CD4-positive, alpha-beta T cell treated with Interleukin-12 subunit alpha and Interleukin-12 subunit beta, for 1 hour (primary cell): ENCODE measurements at regions not wholly inside any gene's neighbourhood (a gene's known extent, or its start where the extent isn't known, plus 50 kb on each side); places are given as distances from the start of the nearest gene placed in this dataset.
A peak's percentile ranks its signal among the peaks of the same experiment; 100 is the strongest.

ENCODE experiments used
- DNase-seq: peaks from one replicate; pipeline ENCODE4 v3.0.0-alpha.2; 2020

DNA sequence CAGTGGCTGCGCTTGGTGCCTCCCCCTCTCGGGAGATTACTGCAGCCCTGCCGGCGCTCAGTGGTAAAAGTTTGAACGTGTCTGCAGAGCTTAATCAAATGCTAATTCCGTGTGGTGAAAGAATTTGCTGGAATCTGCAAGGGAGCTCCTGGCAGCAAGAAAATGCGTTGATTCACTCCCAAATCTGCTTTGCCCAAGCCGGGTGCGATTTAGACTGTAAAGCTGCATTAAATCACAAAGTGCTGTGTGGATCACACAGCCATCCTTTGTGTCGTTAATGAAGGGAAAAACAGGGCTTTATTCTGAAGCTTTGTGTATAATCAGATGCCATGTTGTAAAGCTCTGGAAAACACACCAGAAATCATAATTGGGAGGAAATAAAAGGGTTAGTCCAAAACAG lies 444.1 kb downstream of the BCOR start:
- DNase-seq = no peak

DNA sequence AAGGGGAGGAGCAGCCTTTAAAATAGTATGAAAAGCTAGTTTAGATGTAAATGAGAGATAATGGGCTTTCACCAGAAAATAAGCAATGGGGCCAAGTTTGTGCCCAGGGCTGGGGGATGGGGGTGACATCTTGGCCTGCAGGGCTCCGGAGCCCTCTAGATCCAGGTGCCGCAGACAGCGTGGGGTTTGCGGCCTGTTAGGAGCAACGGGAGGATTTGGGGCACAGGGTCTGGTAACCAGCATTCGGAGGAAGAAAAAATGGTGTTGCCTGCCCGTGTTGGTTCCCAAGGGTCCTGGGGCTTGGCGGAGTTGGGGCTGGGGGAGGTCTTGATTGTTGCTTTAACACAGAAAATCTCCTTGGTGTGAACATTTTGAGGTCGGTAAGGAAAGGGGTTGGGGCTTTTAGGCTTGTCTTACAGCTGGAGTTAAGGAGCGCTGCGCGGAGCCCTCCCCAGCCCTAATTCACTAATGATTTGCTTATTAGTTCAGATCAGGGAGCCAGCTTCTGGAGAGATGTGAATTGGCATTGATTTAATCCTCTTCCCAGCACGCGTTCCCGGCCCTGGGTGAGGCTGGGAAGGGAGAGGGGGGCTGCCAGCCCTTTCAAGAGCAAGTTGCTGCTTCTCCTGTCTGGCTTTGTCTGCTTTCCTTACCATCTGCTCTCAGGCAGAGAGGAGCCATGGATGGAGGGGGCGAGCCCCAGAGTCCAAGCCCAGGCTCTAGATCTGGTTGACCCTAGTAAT lies 443.4 kb downstream of the BCOR start:
- DNase-seq = no peak

DNA sequence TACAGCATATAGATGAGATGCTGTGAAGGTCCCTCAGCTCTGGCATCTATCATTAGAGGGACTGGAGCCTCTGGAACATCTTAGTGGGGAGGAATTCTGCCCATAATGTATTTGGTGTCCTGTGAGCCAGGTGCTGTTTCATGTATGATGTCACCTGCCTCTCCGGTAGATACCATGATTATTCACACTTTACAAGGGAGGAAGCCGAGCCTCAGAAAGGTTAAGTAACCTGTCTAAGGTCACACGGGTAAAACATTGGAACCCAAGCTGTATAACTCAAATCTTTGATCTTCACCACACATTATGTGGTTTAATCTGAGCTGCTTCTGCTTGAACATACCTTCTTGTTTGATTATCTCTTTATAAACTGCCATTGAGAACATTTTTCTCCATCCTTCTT lies 442.8 kb downstream of the BCOR start:
- peak; percentile 1 for DNase-seq

DNA sequence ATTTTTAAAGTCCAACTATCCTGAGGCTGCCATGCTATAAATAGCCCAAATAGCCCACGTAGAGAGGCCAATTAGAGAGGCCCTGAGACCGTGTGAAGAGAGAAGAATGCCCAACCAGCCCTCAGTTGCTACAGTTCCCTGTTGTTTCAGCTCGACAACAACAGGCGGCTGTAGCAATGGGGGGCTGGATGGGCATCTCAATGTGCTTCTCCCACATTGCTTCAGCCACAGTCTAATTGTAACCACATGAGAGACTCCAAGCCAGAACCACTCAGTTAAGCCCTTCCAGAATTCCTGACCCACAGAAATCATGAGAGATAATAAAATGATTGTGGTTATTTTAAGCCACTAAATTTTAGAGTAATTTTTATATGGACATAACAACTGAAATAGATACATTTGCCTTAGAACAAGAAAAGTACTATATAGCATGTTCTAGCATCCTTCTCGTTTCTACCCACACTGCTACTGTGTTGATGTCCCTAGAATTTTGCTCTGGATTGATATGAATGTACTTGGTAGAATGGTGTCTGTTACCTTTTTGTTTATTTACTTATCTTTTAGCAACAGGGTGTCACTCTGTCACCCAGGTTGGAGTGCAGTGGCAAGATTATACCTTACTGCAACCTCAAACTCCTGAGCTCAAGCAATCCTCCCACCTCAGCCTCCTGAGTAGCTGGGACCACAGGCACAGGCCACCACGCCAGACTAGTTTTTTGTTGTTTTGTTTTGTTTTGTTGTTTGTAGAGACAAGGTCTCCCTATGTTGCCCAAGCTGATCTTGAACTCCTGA lies 436.4 kb downstream of the BCOR start:
- DNase-seq = no peak

DNA sequence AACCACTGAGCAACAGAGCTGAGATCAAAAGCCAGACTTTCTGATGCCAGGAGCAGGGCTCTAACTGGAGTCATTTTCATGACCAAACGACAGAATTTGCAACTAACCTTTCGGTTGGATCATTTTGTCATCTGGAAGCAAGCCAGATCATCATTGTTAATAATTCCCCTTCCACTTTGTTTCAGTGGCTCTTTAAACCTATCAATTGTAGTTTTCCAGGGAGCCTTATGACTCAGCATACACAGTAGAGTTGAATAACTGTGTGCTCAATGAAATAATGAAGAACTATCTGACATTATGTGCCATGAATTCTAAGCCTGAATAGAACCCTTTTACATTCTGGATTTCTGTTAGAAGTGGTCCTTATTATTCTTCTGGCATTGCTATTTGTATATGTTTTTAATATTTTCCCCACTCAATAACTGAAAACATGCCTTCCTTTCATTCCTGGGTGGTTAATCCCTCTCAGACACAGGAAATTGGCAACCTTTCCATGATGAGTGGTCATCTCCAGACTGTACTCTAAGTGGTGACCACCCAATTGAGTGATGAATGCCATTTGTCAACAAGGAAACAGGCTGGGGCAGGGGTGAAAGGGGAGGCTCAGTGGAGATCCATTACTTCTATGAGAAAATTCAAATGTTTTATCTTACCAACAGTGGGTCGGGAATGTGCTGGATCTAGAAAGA lies 431.8 kb downstream of the BCOR start:
- DNase-seq = no peak

DNA sequence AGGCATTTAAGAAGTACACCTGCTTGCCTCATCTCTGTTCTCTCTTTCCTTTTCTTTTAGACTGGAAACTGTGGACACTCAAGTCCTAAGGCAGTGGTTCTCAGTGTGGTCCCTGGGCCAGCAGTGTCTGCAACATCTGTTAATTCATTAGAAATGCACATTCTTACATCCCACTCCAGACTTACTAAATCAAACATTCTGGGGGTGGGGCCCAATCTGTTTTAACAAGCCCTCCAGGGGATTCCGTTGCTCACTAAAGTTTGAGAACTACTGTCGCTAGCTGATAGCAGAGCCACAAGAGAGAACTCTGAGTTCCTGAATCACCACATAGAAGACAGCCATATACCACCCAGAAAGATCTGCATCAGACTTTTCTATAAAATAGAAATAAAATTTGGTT lies 430.6 kb downstream of the BCOR start:
- DNase-seq = no peak

DNA sequence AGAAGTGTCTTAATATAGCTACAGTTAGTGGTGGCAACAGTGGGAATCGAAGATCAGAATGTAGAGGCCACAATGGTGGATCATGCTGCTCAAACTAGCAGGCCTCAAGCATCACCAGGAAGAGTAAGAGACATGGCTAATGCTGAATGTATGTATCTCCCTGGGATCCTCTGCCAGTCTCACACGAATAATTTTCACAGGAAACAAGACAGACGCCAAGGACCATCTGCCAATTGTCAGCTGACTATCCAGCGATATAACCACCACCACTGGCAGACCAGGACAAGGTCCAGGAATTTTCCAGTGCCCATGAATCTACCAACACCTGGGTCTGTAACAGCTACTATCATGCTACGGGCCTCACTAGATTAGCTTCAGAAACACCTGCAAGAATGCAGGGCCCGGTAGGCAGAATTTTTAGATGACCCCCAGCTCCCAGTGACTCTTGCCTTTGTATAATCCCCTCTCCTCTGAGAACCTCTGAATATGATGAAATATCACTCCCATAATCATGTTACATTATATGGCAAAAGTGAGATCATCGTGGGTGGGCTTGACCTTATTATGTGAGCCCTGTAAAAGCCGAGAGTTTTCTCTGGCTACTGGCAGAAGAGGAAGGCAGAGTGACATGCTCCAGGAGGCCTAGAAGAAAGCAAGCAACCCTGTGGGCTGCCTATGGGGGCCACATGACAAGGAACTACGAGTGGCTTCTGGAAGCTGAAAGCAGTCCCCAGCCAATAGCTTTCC lies 429.8 kb downstream of the BCOR start:
- no peak for DNase-seq

DNA sequence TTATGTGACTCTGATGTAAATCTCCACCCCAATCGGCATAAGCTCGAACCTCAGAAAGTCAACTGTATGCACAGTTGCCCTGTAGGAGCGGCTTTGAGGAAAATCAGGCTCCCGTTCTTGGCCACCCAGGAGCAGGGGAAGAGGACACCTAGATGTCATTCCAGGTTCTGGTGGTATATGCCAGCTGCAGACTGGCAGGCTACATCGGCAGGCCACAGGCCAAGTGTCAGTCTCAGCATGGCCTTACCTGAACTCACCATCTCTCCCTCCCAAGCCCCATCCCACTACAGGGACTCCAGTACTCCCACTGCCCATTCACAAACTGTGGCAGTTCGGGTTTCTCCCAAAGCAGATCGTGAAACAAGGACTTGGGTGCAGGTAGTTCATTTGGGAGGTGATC lies 428.1 kb downstream of the BCOR start:
- DNase-seq = no peak

DNA sequence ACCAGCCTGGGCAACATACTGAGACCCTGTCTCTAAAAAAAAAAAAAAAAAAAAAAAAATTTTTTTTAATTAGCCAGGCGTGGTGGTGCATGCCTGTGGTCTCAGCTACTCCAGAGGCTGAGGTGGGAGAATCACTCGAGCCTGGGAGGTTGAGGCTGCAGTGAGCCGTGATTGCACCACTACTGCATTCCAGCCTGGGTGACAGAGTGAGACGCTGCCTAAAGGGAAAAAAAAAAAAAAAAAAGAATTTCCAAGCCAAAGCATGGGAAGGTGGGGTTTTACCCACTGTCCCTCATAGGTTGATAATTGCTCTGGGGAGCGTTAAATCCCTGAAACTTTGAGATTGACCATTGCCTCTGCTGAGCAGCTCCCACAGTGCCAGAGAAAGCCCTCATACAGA lies 427.5 kb downstream of the BCOR start:
- DNase-seq = no peak

DNA sequence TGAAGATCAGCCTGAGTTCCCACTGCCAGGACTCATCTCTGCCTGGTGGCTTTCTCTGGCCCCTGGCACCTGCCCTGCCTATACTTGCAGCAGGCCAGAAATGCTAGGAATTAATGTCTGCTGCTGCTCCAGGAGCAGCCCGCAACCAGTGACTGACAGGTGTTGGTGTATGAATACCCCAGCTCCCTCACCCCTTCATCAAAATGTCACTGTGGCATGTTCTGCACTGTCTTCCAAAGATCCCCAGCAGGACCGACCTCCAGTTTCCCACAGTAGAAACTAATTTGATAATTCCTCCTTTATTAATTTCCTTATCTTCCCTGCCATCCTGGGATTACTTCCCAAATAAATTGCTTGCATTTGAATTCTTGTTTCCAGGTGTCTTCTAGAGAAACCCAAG lies 425.4 kb downstream of the BCOR start:
- DNase-seq = no peak

DNA sequence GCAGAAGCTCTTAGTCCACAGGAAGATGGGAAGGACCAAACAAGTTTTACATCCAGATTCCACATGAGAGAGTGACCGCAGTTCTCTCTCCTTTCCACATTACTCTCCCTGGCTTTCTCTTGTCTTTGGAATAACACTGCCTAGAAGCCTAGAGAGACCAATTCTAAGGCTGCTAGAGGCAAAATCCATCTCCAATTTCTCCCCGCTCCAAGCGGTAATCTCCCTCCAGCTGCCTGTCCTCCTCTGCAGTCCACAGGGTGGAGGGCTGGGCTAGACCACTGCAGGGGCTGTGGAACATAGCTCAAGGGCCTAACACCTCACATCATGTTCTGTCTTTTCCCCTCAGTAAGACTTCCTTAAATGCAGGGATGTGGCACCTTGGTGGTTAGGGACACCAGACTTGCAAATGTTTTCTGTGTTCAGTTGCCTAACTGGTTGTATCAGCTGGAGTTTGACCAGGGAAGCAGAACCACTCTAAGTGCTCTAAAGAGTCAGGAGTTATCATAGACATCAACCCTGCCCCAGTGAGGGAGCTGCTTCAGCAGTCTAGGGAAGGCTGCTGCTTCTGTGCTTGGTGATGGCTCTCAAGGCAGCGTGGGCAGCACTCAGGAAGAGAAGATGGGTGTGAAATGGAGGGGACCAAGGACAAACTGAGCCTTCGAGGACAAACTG lies 423.1 kb downstream of the BCOR start:
- no peak for DNase-seq

DNA sequence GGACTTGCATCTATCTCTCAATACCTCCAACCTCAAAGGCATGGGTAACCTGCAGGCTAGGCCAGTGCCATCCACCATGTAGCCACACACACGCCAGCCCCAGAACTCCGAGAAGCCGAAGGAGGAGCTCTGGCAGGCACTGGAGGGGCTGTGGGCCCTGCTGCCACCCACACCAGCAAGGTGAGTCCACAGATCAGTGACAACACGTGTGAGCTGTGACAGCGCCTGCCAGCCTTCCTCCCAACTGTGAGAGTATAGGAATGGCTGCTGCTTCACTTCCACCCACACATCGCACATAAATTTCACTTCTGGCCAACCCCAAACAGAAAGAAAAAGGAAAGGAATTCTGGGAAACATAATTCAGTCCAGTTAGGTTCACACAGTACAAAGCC lies 422.6 kb downstream of the BCOR start:
- DNase-seq = no peak

DNA sequence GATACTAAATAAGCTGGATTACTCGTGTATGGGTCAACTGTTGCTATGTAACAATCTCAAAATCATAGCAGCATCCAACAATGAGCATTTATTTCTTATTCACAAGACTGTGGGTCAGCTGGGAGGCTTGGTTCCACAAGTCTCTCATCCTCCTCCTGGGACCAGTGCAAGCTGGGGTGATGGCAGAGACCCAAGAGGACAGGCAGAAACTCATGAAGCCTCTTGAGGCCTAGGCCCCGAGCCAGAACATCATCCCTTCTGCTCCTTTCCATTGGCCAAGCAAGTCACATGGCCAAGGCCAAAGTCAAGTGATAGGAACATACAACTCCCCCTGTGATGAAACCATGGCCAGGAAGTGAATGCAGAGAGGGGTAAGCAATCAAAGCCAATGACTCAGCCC lies 422.1 kb downstream of the BCOR start:
- no peak for DNase-seq

DNA sequence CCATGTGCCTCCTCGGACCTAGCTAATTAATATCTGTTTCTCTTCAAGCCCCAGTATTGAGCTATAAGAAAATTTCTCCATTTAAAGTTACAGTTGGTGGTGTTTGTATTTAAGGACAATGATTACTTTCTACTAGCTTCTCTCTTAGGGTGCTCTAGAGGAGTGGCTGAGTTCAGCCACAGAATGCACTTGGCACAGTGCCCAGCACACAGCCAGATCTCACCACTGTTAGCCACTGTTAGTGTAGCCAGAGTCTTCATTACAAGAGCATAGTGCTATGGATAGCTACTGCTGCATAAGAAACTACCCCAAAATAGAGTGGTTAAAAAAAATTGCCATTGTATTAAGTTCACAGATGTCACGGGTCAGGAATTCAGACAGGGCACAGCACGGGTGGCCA lies 421.3 kb downstream of the BCOR start:
- DNase-seq = no peak

DNA sequence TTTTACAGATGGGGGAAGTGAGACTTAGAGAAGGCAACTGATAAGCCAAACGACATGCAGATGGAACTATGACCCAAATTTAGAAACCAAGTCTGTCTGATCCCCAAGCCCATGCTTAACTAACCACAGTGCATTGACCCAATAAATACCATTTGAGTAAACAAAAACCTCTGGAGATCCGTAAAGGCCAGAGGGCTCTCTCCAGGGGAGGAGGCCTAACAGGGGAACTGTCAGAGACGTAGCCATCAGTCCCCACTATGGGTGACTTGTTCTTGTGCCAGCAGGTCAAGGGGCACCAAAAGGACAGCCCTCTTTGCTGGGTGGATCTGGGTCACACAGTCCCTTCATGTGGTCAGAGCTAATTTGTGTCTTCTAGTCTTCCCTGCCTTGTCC lies 420.2 kb downstream of the BCOR start:
- no peak for DNase-seq

DNA sequence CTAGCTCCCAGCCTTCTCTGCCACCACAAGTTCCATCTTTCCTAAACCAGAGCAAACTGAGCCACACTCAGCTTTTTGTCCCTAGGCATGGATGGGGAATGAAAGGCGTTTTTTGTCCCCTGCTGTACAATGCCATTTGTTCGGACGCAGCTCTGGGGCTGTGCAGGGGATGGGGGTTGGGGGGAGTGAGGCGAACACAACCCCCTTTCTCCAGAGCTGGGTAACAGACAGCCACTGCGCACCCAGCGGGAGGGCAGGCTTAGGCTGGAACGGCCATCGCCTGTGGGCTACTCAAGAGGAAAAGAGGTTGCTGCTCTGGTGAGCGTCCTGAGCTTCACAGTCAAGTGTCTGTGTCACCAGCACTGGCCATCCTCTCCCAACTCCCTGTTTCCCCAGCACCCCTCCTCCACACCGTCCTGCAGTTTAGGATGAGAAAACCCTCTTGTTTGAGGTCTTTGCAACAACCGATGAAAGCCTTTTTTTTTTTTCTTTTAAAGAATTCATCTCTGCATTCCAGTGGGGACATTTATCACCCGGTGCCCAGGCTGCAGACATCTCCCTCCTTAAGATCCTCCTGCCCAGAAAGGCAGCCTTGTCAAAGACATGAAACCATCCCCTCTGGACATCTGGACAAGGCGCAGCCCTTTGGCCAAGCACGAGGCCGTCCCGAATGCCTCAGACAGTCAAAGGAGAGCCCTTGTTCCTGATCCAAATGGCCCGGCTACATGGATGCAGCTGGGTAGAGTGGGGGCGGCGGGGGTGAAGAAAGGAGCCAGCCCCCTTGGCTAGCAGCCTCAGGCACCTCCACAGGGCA lies 419.6 kb downstream of the BCOR start:
- no peak for DNase-seq

DNA sequence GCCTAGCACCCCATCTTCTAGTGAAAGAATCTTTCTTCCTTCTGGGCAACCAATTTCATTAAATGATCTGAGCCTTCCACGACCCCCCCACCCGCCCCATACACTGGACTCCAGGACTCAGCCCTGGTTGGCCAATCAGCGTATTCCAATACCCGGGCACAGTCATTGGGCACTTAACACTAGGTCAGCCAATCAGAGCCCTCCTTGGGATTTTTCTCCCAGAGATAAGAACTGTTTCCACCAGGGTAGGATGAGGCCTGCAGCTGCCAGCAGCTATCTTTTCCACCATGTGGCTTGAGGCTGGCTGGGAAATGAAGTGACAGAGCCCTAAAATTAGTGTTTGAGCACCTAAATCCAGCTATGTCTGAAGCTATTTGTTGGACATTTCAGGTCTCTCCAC lies 418.8 kb downstream of the BCOR start:
- DNase-seq = no peak

DNA sequence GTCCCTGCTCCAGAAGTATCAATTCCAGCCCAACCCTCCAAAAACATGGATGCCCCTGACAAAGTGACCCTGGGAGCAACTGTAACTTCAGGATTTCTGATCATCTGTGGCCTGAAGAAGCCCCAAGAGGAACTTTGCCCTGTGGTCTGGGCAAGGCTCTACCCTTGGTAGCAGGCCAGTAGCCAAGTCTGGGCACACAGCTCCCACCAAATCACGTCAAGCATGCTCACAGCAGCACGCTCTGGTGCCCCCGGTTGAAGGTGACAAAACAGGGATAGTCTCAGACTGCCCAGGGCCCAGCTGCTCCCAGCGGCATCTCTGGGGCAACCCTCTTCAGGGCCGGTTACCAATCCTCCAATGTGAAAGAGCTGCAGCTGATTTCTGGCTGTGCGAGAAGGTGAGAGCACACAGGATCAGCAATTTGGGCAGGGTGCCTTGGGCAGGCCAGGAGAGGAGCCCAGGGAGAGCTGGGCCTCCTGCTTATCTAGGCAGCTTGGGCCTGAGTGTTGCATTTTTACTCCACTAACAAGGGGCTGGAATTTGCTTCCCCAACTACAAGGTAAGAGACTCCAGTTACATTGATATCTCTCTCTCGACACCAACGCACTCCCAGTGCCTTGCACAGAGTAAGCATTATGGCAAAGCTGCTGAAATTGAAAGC lies 418.1 kb downstream of the BCOR start:
- DNase-seq = no peak

DNA sequence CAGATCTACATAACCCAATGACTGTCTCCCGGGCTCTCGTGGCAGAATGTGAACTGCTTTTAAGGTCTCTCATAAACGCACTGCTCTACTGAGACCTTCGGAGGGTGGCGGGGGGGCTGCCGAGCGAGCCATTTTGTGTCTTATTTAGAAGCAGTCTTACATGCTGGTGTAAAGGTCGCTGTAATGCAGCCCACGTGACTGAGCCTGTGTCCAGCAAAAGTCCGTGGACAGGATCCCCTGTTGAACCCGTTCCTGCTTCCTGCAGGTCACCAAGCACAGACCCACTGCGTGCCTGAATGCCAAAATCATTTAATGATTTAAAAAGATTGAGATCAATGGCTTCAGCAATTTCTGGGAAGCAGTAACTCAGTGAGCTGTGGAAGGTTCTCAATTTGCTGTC lies 415.9 kb downstream of the BCOR start:
- no peak for DNase-seq

DNA sequence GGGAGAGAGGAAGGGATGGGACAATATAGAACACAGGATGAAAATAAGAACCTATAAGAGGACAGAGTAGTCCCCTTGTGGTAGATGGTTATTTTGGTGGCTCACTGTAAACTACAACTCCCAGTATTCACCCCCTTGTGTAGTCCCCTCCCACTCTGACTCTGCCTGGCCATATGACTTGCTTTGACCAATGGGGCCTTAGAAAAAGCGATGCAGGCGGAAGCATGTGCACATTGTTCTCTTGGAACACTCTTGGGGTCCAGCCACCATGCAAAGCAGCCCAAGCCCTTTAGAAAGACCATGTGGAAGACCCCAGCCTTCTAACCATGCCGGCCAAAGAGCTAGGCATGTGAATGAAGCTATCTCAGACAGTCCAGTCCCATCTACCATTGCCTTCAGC lies 415.0 kb downstream of the BCOR start:
- no peak for DNase-seq

DNA sequence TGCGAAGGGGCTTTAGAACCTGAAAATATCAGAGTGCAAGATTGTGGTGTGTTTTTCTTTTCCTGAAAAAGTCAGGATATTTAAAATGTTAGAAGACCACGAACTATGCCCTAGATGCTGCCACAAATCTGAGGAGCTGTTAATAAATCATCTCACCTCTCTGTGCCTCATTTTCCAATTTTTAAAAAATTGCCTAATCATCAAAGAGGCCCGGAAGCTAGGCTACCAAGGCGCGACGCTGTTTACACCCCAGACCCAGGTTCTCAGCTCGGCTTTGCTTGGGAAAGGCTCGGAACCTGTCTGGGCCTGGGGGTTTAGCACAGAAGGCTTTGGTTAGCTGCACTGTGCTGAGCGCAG lies 409.6 kb downstream of the BCOR start:
- no peak for DNase-seq
